Neural cell (in vitro differentiated cells): ENCODE measurements at regions not wholly inside any gene's neighbourhood (a gene's known extent, or its start where the extent isn't known, plus 50 kb on each side); places are given as distances from the start of the nearest gene placed in this dataset.

Experiments used
- H2AFZ ChIP-seq: fragments of 200-600, 300-800 bp; sonication (generic), shearing (Covaris generic); 2 replicates; pipeline ENCODE4 v1.6.0; 2014; ENCODE audit warnings: low read depth, mild to moderate bottlenecking, antibody characterized with exemption, low read length, moderate library complexity
- H3F3A ChIP-seq: fragments of 200-600 bp; shearing (Covaris generic); 2 replicates; pipeline ENCODE4 v1.6.1; 2016; ENCODE audit warnings: mild to moderate bottlenecking, moderate library complexity, mixed read lengths, antibody characterized with exemption, low read length; ENCODE audit not compliant: insufficient read depth, poor library complexity, severe bottlenecking
- H3K27ac ChIP-seq: fragments of 200-600, 300-800 bp; sonication (generic), shearing (Covaris generic); 2 replicates; pipeline ENCODE4 v1.5.1; 2014; ENCODE audit warnings: mild to moderate bottlenecking, low read length, moderate library complexity
- H3K27me3 ChIP-seq: fragments of 300-800, 200-600 bp; sonication (generic), shearing (Covaris generic); 2 replicates; pipeline ENCODE4 v1.6.0; 2014; ENCODE audit warnings: mild to moderate bottlenecking, low read depth, low read length, moderate library complexity; ENCODE audit not compliant: insufficient read depth
- H3K36me3 ChIP-seq: fragments of 300-800, 200-600 bp; sonication (generic), shearing (Covaris generic); 2 replicates; pipeline ENCODE4 v1.5.1; 2014; ENCODE audit warnings: mild to moderate bottlenecking, antibody characterized with exemption, low read length, moderate library complexity; ENCODE audit not compliant: insufficient read depth
- H3K4me2 ChIP-seq: fragments of 300-800, 200-600 bp; sonication (generic), shearing (Covaris generic); 2 replicates; pipeline ENCODE4 v1.6.0; 2014; ENCODE audit warnings: mild to moderate bottlenecking, low read length
- H3K4me3 ChIP-seq: fragments of 300-800, 200-600 bp; sonication (generic), shearing (Covaris generic); 2 replicates; pipeline ENCODE4 v1.5.1; 2014; ENCODE audit warnings: mild to moderate bottlenecking, low read length, moderate library complexity
- H3K79me2 ChIP-seq: fragments of 200-600 bp; shearing (Covaris generic); replicated peaks from 2 replicates; pipeline ENCODE4 v1.6.0; 2014; ENCODE audit warnings: mild to moderate bottlenecking, low read length, moderate library complexity; ENCODE audit not compliant: insufficient read depth
- H3K9ac ChIP-seq: fragments of 300-800, 200-600 bp; sonication (generic), shearing (Covaris generic); 2 replicates; pipeline ENCODE4 v1.6.1; 2016; ENCODE audit warnings: mild to moderate bottlenecking, low read length, mixed read lengths
- H3K9me2 ChIP-seq: fragments of 200-600 bp; shearing (Covaris generic); 2 replicates; pipeline ENCODE4 v1.6.1; 2016; ENCODE audit warnings: mild to moderate bottlenecking, low read length, mixed read lengths; ENCODE audit not compliant: insufficient read depth
- H3K9me3 ChIP-seq: fragments of 200-600, 300-800 bp; sonication (generic), shearing (Covaris generic); 2 replicates; pipeline ENCODE4 v1.6.1; 2016; ENCODE audit warnings: mild to moderate bottlenecking, mixed run types, low read length, moderate library complexity, mixed read lengths
- H4K20me1 ChIP-seq: fragments of 200-600 bp; shearing (Covaris generic); 2 replicates; pipeline ENCODE4 v1.6.1; 2016; ENCODE audit warnings: mild to moderate bottlenecking, mixed run types; ENCODE audit not compliant: insufficient read depth
- CTCF ChIP-seq: fragments of 450-650 bp; IDR thresholded peaks from 2 replicates; pipeline ENCODE4 v1.5.1; 2014; ENCODE audit warnings: antibody characterized with exemption, mild to moderate bottlenecking, moderate library complexity; ENCODE audit not compliant: poor library complexity, severe bottlenecking
- EP300 ChIP-seq: fragments of 450-650 bp; conservative IDR thresholded peaks from 2 replicates; pipeline ENCODE4 v1.6.1; 2014; ENCODE audit warnings: antibody characterized with exemption, mild to moderate bottlenecking, moderate library complexity; ENCODE audit not compliant: poor library complexity, severe bottlenecking
- EZH2 ChIP-seq: fragments of 200-600, 300-800 bp; shearing (Covaris generic), sonication (generic); IDR thresholded peaks from 2 replicates; pipeline ENCODE4 v1.6.1; 2014; ENCODE audit warnings: antibody characterized with exemption, low read length, borderline replicate concordance, mild to moderate bottlenecking; ENCODE audit not compliant: insufficient read depth, poor library complexity, severe bottlenecking
- MXI1 ChIP-seq: fragments of 450-650 bp; conservative IDR thresholded peaks from 2 replicates; pipeline ENCODE4 v1.6.1; 2014; ENCODE audit warnings: antibody characterized with exemption, mild to moderate bottlenecking; ENCODE audit not compliant: poor library complexity, severe bottlenecking
- RAD21 ChIP-seq: fragments of 450-650 bp; conservative IDR thresholded peaks from 2 replicates; pipeline ENCODE4 v1.6.1; 2014; ENCODE audit warnings: antibody characterized with exemption, mild to moderate bottlenecking, moderate library complexity
- REST ChIP-seq: IDR thresholded peaks from 2 replicates; pipeline ENCODE4 v1.6.1; 2012; ENCODE audit warnings: borderline replicate concordance
- SMC3 ChIP-seq: fragments of 450-650 bp; conservative IDR thresholded peaks from 2 replicates; pipeline ENCODE4 v1.6.1; 2014; ENCODE audit warnings: antibody characterized with exemption, mild to moderate bottlenecking, moderate library complexity; ENCODE audit not compliant: poor library complexity

- H3K4me2 ChIP-seq, result no peak overlapping the region
- no peak overlapping the region for H3K27ac ChIP-seq
- H3K9me2 ChIP-seq, result no peaks in the 10 kb centered on the region
- no peaks in the 10 kb centered on the region for H3K36me3 ChIP-seq
- H3K4me3 ChIP-seq, result no peak overlapping the region
- no peaks in the 10 kb centered on the region for H3K9me3 ChIP-seq
- H3K9ac ChIP-seq, result no peak overlapping the region
- H2AFZ ChIP-seq, result no peak overlapping the region
- TF ChIP-seq REST (no peak), RAD21 (no peak)
- no peaks in the 10 kb centered on the region for H3K27me3 ChIP-seq
- no peaks in the 10 kb centered on the region for H3F3A ChIP-seq
- H4K20me1 ChIP-seq, result no peaks in the 10 kb centered on the region
- no peaks in the 10 kb centered on the region for H3K79me2 ChIP-seq
Observed at GRCh38 chr3:64756398-64756986, 68.7 kb upstream of the ADAMTS9 start.

- no peaks in the 10 kb centered on the region for H3K9me2 ChIP-seq
- H3F3A ChIP-seq, result no peaks in the 10 kb centered on the region
- H3K27ac ChIP-seq, result no peak overlapping the region
- no peaks in the 10 kb centered on the region for H3K79me2 ChIP-seq
- no peak overlapping the region for H3K9ac ChIP-seq
- no peak overlapping the region for H3K4me3 ChIP-seq
- H3K36me3 ChIP-seq, result no peaks in the 10 kb centered on the region
- H4K20me1 ChIP-seq, result no peaks in the 10 kb centered on the region
- TF ChIP-seq RAD21 (no peak), SMC3 (no peak), EP300 (no peak), REST (no peak), EZH2 (no peak)
- H3K27me3 ChIP-seq, result no peaks in the 10 kb centered on the region
- H2AFZ ChIP-seq, result no peak overlapping the region
- no peak overlapping the region for H3K4me2 ChIP-seq
- H3K9me3 ChIP-seq, result no peaks in the 10 kb centered on the region
Observed at GRCh38 chr3:64748244-64748904, 60.6 kb upstream of the ADAMTS9 start.

GRCh38 chr3:64747679-64748078 is 59.9 kb upstream of the ADAMTS9 start:
- Histone ChIP-seq H3K27ac (no peak overlapping the region), H3K79me2 (no peaks in the 10 kb centered on the region), H3K9ac (no peak overlapping the region), H3K9me3 (no peaks in the 10 kb centered on the region), H3K9me2 (no peaks in the 10 kb centered on the region), H4K20me1 (no peaks in the 10 kb centered on the region), H3F3A (no peaks in the 10 kb centered on the region), H2AFZ (no peak overlapping the region), H3K4me3 (no peak overlapping the region), H3K27me3 (no peaks in the 10 kb centered on the region), H3K4me2 (no peak overlapping the region), H3K36me3 (no peaks in the 10 kb centered on the region)
- TF ChIP-seq REST (no peak), SMC3 (no peak), CTCF (no peak), EZH2 (no peak), RAD21 (no peak), MXI1 (no peak)
